HepG2 (cell line): ENCODE measurements at regions not wholly inside any gene's neighbourhood (a gene's known extent, or its start where the extent isn't known, plus 50 kb on each side); places are given as distances from the start of the nearest gene placed in this dataset.

Source experiments
- ATAC-seq: fragments of 200-7000 bp; cut with Tn5 transposase; 3 replicates; pipeline ENCODE4 v1.9.1; 2020; ENCODE audit warnings: mild to moderate bottlenecking, moderate library complexity
- BruUV-seq: library from RNA; stranded (reverse); fragments of 400-500 nt; replicated peaks from 2 replicates; lab custom pipeline; 2021; lab: Mats Ljungman, UMichigan
- CTCF ChIA-PET: fragments of 300-600 bp; formaldehyde crosslinking; extraction: SDS; loops from one replicate; lab custom pipeline; 2021; ENCODE audit warnings: low total read pairs, inconsistent platforms, low intra/inter-chr PET ratio; lab: Yijun Ruan, JAX
- POLR2A ChIA-PET: fragments of 350-600 bp; sonication (Branson Sonifier 250); formaldehyde crosslinking; loops from one replicate; lab custom pipeline; 2020; ENCODE audit warnings: antibody characterized with exemption, inconsistent platforms; lab: Yijun Ruan, JAX
- DNase-seq: peaks from one replicate; pipeline ENCODE4 v3.0.0-alpha.2; 2015; ENCODE audit warnings: low spot score
- FAIRE-seq: peaks from 3 replicates; lab custom pipeline; 2011; peaks lifted over from hg19 to GRCh38; lab: Jason Lieb, UNC
- H2AFZ ChIP-seq: one replicate; pipeline ENCODE4 v1.6.1; 2011; ENCODE audit warnings: low read length, inconsistent platforms
- H3K27ac ChIP-seq: fragments of 300-600 bp; 3 replicates; pipeline ENCODE4 v1.8.0; 2011; ENCODE audit warnings: mixed run types, mild to moderate bottlenecking, mixed read lengths, low read length, inconsistent platforms; ENCODE audit not compliant: insufficient read depth; ENCODE audit errors: extremely low read length
- H3K27me3 ChIP-seq, 2 experiments: fragments of 200-600 bp in 1 of 2; 2 replicates in 1 of 2; 3 replicates in 1 of 2; pipeline versions ENCODE4 v1.6.0 to v1.8.0; 2011; ENCODE audit warnings: low read length in 2 of 2, mild to moderate bottlenecking in 2 of 2, moderate library complexity in 2 of 2, inconsistent platforms in 1 of 2; ENCODE audit not compliant: insufficient read depth in 2 of 2, control insufficient read depth in 1 of 2
- H3K36me3 ChIP-seq, 2 experiments: fragments of 200-600 bp in 1 of 2; replicated peaks in 1 of 2; 2 replicates in 1 of 2; 3 replicates in 1 of 2; pipeline versions ENCODE4 v1.5.1 to v1.8.0; 2011; ENCODE audit warnings: low read length in 2 of 2, inconsistent platforms in 1 of 2; ENCODE audit not compliant: insufficient read depth in 2 of 2, control insufficient read depth in 1 of 2
- H3K4me1 ChIP-seq: 2 replicates; pipeline ENCODE4 v1.5.1; 2012; ENCODE audit warnings: low read length, inconsistent platforms; ENCODE audit not compliant: insufficient read depth
- H3K4me2 ChIP-seq: 2 replicates; pipeline ENCODE4 v1.6.0; 2011; ENCODE audit warnings: low read depth, low read length, inconsistent platforms
- H3K4me3 ChIP-seq, 3 experiments: fragments of 200-600 bp in 1 of 3; sonication (generic), shearing (Covaris generic) in 1 of 3; replicated peaks in 1 of 3; 2 replicates each; pipeline ENCODE4 v1.5.1; 2011 to 2016; ENCODE audit warnings: low read length in 3 of 3, inconsistent platforms in 2 of 3, low read depth in 2 of 3, mild to moderate bottlenecking in 2 of 3, control low read depth in 1 of 3, mixed read lengths in 1 of 3; ENCODE audit not compliant: insufficient read depth in 1 of 3
- H3K79me2 ChIP-seq: one replicate; pipeline ENCODE4 v1.6.1; 2011; ENCODE audit warnings: low read length, inconsistent platforms; ENCODE audit not compliant: insufficient read depth
- H3K9ac ChIP-seq: 2 replicates; pipeline ENCODE4 v1.6.0; 2011; ENCODE audit warnings: mild to moderate bottlenecking, low read depth, low read length, inconsistent platforms; ENCODE audit not compliant: insufficient read depth
- H3K9me3 ChIP-seq: 2 replicates; pipeline ENCODE4 v1.5.1; 2012; ENCODE audit warnings: mild to moderate bottlenecking, low read length
- H4K20me1 ChIP-seq: 2 replicates; pipeline ENCODE4 v1.6.0; 2011; ENCODE audit warnings: inconsistent platforms, mild to moderate bottlenecking, low read length, moderate library complexity; ENCODE audit not compliant: insufficient read depth
- ATM ChIP-seq: fragments of 450-650 bp; IDR thresholded peaks from 2 replicates; pipeline ENCODE4 v1.7.1; 2017; ENCODE audit warnings: mild to moderate bottlenecking, borderline replicate concordance
- MATR3 ChIP-seq: sonication (generic); formaldehyde crosslinking; IDR thresholded peaks from 2 replicates; pipeline ENCODE4 v1.4.0; 2020; ENCODE audit warnings: missing genetic modification reagents
- NCOA5 ChIP-seq: sonication (generic); formaldehyde crosslinking; IDR thresholded peaks from 2 replicates; pipeline ENCODE4 v1.4.0; 2020; ENCODE audit warnings: missing genetic modification reagents
- SUZ12 ChIP-seq: fragments of 150-350 bp; IDR thresholded peaks from 2 replicates; pipeline ENCODE4 v1.6.1; 2014; ENCODE audit warnings: low read depth, low read length
- ZNF772 ChIP-seq: sonication (generic); formaldehyde crosslinking; IDR thresholded peaks from 2 replicates; pipeline ENCODE4 v1.5.0; 2020; ENCODE audit warnings: mild to moderate bottlenecking, missing genetic modification reagents
- ZNF788 ChIP-seq: sonication (generic); formaldehyde crosslinking; IDR thresholded peaks from 2 replicates; pipeline ENCODE4 v1.5.0; 2020; ENCODE audit warnings: mild to moderate bottlenecking, missing genetic modification reagents, borderline replicate concordance
- WGBS: methylation state at CpG from one replicate; pipeline ENCODE4 v1.1.6; 2017; ENCODE audit warnings: low lambda C conversion rate; 5-methylcytosine and 5-hydroxymethylcytosine counted together
- in situ Hi-C: cut with HindIII; loops from 2 replicates; pipeline ENCODE4 v1.10.0; 2017; ENCODE audit warnings: low pct_unique_long_range_greater_than_20kb; ENCODE audit not compliant: extremely low pct_ligation_motif_present
- intact Hi-C: fragments of 100-400 bp; cut with micrococcal nuclease; formaldehyde crosslinking; loops from one replicate; pipeline ENCODE4 v1.10.0; 2022; ENCODE audit not compliant: unreplicated experiment
- TF ChIP-seq, protein P1 (sequence below): sonication (generic); formaldehyde crosslinking; IDR thresholded peaks from 2 replicates; pipeline ENCODE4; 2020; ENCODE audit warnings: missing genetic modification reagents, mild to moderate bottlenecking, borderline replicate concordance

DNA sequence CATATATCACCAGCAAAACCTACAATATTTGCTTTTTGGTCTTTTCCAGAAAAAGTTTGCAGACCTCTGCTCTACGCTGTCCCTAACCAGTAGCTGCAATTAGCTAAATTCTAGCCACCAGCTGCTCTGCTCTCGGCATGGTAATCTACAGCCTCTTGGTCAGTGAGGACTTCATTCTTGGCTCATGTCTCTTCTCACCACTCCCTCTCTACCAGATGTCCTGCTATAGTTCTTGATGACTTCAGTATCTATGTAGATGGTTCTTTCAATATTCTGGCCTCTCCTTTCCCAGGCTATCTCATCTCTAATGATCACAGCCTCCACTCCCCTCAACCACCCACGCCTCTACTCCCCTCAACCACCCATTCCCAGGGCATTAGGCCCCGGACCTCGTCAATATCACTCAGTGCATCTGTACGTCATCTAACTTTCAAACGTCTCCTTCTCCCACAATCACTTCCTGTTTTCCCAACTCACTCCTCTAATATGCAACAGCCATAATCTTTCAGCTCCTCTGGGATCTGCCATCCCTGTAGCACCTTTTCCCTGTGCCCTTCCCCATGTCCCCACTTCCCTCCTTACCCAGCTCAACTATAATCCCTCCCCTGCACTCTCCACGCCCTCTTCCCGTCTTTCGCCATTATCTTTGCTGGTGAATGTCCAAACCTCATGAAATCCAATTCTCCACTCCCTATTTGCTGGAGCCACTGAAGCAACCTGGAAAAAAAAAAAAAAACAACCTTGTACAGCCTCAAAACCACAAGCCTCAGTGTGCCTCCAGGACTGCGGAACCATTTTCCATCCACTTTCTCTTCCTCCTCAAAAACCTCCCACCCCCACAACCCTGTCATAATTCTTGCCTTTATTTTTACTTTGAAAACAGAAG, 429.4 kb upstream of the PROK2 start:
- no peaks in the 10 kb centered on the region for H3K4me1 ChIP-seq
- H3K27ac ChIP-seq = no peak overlapping the region
- TF ChIP-seq, protein P1, sequence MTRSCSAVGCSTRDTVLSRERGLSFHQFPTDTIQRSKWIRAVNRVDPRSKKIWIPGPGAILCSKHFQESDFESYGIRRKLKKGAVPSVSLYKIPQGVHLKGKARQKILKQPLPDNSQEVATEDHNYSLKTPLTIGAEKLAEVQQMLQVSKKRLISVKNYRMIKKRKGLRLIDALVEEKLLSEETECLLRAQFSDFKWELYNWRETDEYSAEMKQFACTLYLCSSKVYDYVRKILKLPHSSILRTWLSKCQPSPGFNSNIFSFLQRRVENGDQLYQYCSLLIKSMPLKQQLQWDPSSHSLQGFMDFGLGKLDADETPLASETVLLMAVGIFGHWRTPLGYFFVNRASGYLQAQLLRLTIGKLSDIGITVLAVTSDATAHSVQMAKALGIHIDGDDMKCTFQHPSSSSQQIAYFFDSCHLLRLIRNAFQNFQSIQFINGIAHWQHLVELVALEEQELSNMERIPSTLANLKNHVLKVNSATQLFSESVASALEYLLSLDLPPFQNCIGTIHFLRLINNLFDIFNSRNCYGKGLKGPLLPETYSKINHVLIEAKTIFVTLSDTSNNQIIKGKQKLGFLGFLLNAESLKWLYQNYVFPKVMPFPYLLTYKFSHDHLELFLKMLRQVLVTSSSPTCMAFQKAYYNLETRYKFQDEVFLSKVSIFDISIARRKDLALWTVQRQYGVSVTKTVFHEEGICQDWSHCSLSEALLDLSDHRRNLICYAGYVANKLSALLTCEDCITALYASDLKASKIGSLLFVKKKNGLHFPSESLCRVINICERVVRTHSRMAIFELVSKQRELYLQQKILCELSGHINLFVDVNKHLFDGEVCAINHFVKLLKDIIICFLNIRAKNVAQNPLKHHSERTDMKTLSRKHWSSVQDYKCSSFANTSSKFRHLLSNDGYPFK (CRISPR knock-in tag) = no peak
- TF ChIP-seq ATM (no peak), NCOA5 (CRISPR knock-in tag) (no peak), ZNF788 (CRISPR knock-in tag) (no peak), ZNF772 (CRISPR knock-in tag) (no peak), MATR3 (CRISPR knock-in tag) (no peak), SUZ12 (no peak)
- no peaks in the 10 kb centered on the region for H3K36me3 ChIP-seq
- H3K27me3 ChIP-seq = peaks cover 0 to 3% of the 10 kb centered on the region in 2 experiments; a peak in 1 of 5 replicates
- in situ Hi-C loops (no loop called here), intact Hi-C loops (no loop called here)
- POLR2A ChIA-PET = no interaction called here
- FAIRE-seq = no peak
- no peak for DNase-seq
- H4K20me1 ChIP-seq = no peaks in the 10 kb centered on the region
- H3K9ac ChIP-seq = no peak overlapping the region
- H3K79me2 ChIP-seq = no peaks in the 10 kb centered on the region
- 51% methylated on average over 11 of the region's 11 CpGs for WGBS
- no peaks in the 10 kb centered on the region for H3K9me3 ChIP-seq
- no peak overlapping the region for H3K4me2 ChIP-seq
- CTCF ChIA-PET = no interaction called here
- no TSS peak for BruUV-seq
- no peak overlapping the region for H3K4me3 ChIP-seq
- no peak overlapping the region for H2AFZ ChIP-seq
- no peak for ATAC-seq
